Hematopoietic multipotent progenitor cell treated with erythropoietin and hydrocortisone succinate and interleukin-3 and kit ligand, for 4 days (in vitro differentiated cells): ENCODE measurements at regions not wholly inside any gene's neighbourhood (a gene's known extent, or its start where the extent isn't known, plus 50 kb on each side); places are given as distances from the start of the nearest gene placed in this dataset.
A peak's percentile ranks its signal among the peaks of the same experiment; 100 is the strongest.
"Not testable (repeated sequence)": the region's sequence is repeated elsewhere in the genome, so short reads cannot be mapped to it uniquely, and the experiment has no call there.

ENCODE experiments used
- DNase-seq: peaks from one replicate; pipeline ENCODE4 v3.0.0-alpha.2; 2015

- no peak for DNase-seq
Observed at GRCh38 chr13:55745828-55746227, 1394.9 kb upstream of the PRR20A start.

GRCh38 chr13:55761986-55762385 lies 1378.7 kb upstream of the PRR20A start:
- DNase-seq = no peak

- no peak for DNase-seq
Observed at GRCh38 chr13:55777612-55778011, 1363.1 kb upstream of the PRR20A start.

GRCh38 chr13:55783841-55784240 lies 1356.9 kb upstream of the PRR20A start:
- no peak for DNase-seq

- DNase-seq = no peak
Observed at GRCh38 chr13:55788548-55788947, 1352.2 kb upstream of the PRR20A start.

GRCh38 chr13:55792544-55793193 lies 1348.0 kb upstream of the PRR20A start:
- DNase-seq = no peak

GRCh38 chr13:55815458-55816033 lies 1325.2 kb upstream of the PRR20A start:
- peak; percentile 13 for DNase-seq

GRCh38 chr13:55816976-55817601 lies 1323.6 kb upstream of the PRR20A start:
- DNase-seq = no peak

GRCh38 chr13:55820817-55821216 lies 1319.9 kb upstream of the PRR20A start:
- DNase-seq = no peak

GRCh38 chr13:55869648-55870047 lies 1271.1 kb upstream of the PRR20A start:
- DNase-seq = no peak

GRCh38 chr13:55887561-55887960 lies 1253.2 kb upstream of the PRR20A start:
- DNase-seq = no peak

GRCh38 chr13:55893540-55893939 lies 1247.2 kb upstream of the PRR20A start:
- no peak for DNase-seq

- DNase-seq = no peak
Observed at GRCh38 chr13:55937180-55937579, 1203.5 kb upstream of the PRR20A start.

GRCh38 chr13:55948175-55948574 lies 1192.5 kb upstream of the PRR20A start:
- DNase-seq = no peak

- DNase-seq = no peak
Observed at GRCh38 chr13:55963934-55964333, 1176.8 kb upstream of the PRR20A start.

- DNase-seq = no peak
Observed at GRCh38 chr13:55967055-55967454, 1173.7 kb upstream of the PRR20A start.

- DNase-seq = no peak
Observed at GRCh38 chr13:55977436-55977835, 1163.3 kb upstream of the PRR20A start.

GRCh38 chr13:55981381-55981780 lies 1159.3 kb upstream of the PRR20A start:
- no peak for DNase-seq

- DNase-seq = not testable (repeated sequence)
Observed at GRCh38 chr13:55984026-55984425, 1156.7 kb upstream of the PRR20A start.

- DNase-seq = no peak
Observed at GRCh38 chr13:55990631-55991030, 1150.1 kb upstream of the PRR20A start.

- no peak for DNase-seq
Observed at GRCh38 chr13:55991666-55992065, 1149.1 kb upstream of the PRR20A start.

- DNase-seq = no peak
Observed at GRCh38 chr13:55992145-55992544, 1148.6 kb upstream of the PRR20A start.

- DNase-seq = no peak
Observed at GRCh38 chr13:55999709-56000108, 1141.0 kb upstream of the PRR20A start.

- DNase-seq = no peak
Observed at GRCh38 chr13:56009418-56009817, 1131.3 kb upstream of the PRR20A start.

GRCh38 chr13:56012644-56013043 lies 1128.1 kb upstream of the PRR20A start:
- no peak for DNase-seq
